ENCODE measurements at regions not wholly inside any gene's neighbourhood (a gene's known extent, or its start where the extent isn't known, plus 50 kb on each side); places are given as distances from the start of the nearest gene placed in this dataset.

DNA sequence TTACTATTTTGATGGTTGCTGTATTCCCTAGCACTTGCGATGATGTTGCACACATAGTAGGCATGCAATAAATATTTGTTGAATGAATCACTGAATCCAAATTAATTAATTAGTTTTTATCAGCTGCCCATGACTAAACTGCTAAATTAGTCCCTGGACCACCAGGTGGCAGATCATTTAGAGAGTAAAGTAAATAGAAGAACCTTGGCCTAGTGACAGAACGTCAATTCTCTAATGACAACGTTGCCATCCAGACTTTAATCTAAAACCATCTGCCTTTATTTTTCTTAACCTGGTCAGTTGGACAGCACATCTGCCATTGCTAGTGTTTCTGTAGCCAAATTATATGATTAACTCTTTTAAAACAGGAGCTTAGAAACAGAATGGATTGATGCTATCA lies 457.5 kb downstream of the KIF4B start:
- TF ChIP-seq, protein P1, sequence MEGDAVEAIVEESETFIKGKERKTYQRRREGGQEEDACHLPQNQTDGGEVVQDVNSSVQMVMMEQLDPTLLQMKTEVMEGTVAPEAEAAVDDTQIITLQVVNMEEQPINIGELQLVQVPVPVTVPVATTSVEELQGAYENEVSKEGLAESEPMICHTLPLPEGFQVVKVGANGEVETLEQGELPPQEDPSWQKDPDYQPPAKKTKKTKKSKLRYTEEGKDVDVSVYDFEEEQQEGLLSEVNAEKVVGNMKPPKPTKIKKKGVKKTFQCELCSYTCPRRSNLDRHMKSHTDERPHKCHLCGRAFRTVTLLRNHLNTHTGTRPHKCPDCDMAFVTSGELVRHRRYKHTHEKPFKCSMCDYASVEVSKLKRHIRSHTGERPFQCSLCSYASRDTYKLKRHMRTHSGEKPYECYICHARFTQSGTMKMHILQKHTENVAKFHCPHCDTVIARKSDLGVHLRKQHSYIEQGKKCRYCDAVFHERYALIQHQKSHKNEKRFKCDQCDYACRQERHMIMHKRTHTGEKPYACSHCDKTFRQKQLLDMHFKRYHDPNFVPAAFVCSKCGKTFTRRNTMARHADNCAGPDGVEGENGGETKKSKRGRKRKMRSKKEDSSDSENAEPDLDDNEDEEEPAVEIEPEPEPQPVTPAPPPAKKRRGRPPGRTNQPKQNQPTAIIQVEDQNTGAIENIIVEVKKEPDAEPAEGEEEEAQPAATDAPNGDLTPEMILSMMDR (IDR thresholded peaks at IDR 0.05; ENCODE audit: insufficient read depth, low read depth, low read length) = no peak
- TF ChIP-seq EZH2 (IDR thresholded peaks at IDR 0.05; ENCODE audit: insufficient read depth, low read length) = no peak

Measured in astrocyte (in vitro differentiated cells and primary cell).